Smooth muscle cell (in vitro differentiated cells): ENCODE measurements at regions not wholly inside any gene's neighbourhood (a gene's known extent, or its start where the extent isn't known, plus 50 kb on each side); places are given as distances from the start of the nearest gene placed in this dataset.

Experiments used
- DNase-seq: peaks from one replicate; lab custom pipeline; 2025; ENCODE audit not compliant: unreplicated experiment; lab: John Stamatoyannopoulos, UW
- H2AFZ ChIP-seq: fragments of 200-600 bp; sonication (generic); 2 replicates; pipeline ENCODE4 v1.6.0; 2016; ENCODE audit warnings: antibody characterized with exemption, low read depth, mild to moderate bottlenecking
- H3F3A ChIP-seq: fragments of 200-600 bp; sonication (generic); 2 replicates; pipeline ENCODE4 v1.6.0; 2017; ENCODE audit warnings: antibody characterized with exemption, low read depth
- H3K27ac ChIP-seq: fragments of 200-600 bp; sonication (generic); 2 replicates; pipeline ENCODE4 v1.5.1; 2016; ENCODE audit warnings: low read depth, mild to moderate bottlenecking
- H3K27me3 ChIP-seq: fragments of 200-600 bp; sonication (generic); 2 replicates; pipeline ENCODE4 v1.6.1; 2016; ENCODE audit warnings: low read depth, mild to moderate bottlenecking
- H3K36me3 ChIP-seq: fragments of 200-600 bp; sonication (generic); 2 replicates; pipeline ENCODE4 v1.5.1; 2016; ENCODE audit warnings: low read depth
- H3K4me1 ChIP-seq: fragments of 200-600 bp; sonication (generic); 2 replicates; pipeline ENCODE4 v1.5.1; 2016; ENCODE audit warnings: low read depth
- H3K4me2 ChIP-seq: fragments of 200-600 bp; sonication (generic); 2 replicates; pipeline ENCODE4 v1.6.0; 2016; ENCODE audit warnings: mild to moderate bottlenecking
- H3K4me3 ChIP-seq: fragments of 200-600 bp; sonication (generic); 2 replicates; pipeline ENCODE4 v1.5.1; 2016; ENCODE audit warnings: mild to moderate bottlenecking
- H3K79me2 ChIP-seq: fragments of 200-600 bp; sonication (generic); 2 replicates; pipeline ENCODE4 v1.6.0; 2016; ENCODE audit warnings: low read depth, mild to moderate bottlenecking
- H3K9ac ChIP-seq: fragments of 200-600 bp; sonication (generic); 2 replicates; pipeline ENCODE4 v1.6.0; 2016; ENCODE audit warnings: low read depth
- H3K9me3 ChIP-seq: fragments of 200-600 bp; sonication (generic); replicated peaks from 2 replicates; pipeline ENCODE4 v1.5.1; 2016; ENCODE audit warnings: low read depth
- H4K20me1 ChIP-seq: fragments of 200-600 bp; sonication (generic); 2 replicates; pipeline ENCODE4 v1.6.0; 2016; ENCODE audit warnings: low read depth
- WGBS: methylation state at CpG from one replicate; pipeline ENCODE4 v1.1.7; 2016; ENCODE audit warnings: low lambda C conversion rate; 5-methylcytosine and 5-hydroxymethylcytosine counted together
- TF ChIP-seq, protein P1 (sequence below): fragments of 200-600 bp; sonication (generic); IDR thresholded peaks from 2 replicates; pipeline ENCODE4 v1.5.1; 2017; ENCODE audit warnings: borderline replicate concordance, mild to moderate bottlenecking, antibody characterized with exemption; ENCODE audit not compliant: insufficient read depth, poor library complexity, severe bottlenecking

DNA sequence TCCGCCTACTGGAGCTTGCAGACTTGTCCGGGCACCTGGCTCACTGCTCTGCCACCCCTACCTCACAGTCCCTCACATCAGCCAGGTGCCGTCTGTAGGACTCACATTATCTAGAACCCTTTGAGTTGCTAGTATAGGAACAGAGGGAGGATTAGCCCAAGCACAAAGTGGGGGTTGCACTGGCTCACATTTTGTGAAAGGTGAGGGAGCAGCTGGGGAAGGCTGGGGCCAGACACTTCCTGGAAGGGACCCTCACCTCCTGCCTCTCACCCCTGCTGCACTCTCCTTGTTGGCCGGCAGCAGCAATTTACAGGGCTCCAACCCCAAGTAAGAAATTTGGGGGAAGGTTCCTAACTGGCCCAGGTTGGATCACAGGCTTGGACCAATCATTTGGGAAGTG lies 1031.6 kb downstream of the BCL11B start:
- WGBS = 89% methylated on average over 4 of the region's 4 CpGs
- H3F3A ChIP-seq = no peaks in the 10 kb centered on the region
- H3K27ac ChIP-seq = no peak overlapping the region
- H3K27me3 ChIP-seq = peaks cover 3% of the 10 kb centered on the region
- H3K4me3 ChIP-seq = no peak overlapping the region
- H3K79me2 ChIP-seq = no peaks in the 10 kb centered on the region
- no peaks in the 10 kb centered on the region for H4K20me1 ChIP-seq
- H2AFZ ChIP-seq = no peak overlapping the region
- H3K9ac ChIP-seq = no peak overlapping the region
- DNase-seq = no peak
- TF ChIP-seq, protein P1, sequence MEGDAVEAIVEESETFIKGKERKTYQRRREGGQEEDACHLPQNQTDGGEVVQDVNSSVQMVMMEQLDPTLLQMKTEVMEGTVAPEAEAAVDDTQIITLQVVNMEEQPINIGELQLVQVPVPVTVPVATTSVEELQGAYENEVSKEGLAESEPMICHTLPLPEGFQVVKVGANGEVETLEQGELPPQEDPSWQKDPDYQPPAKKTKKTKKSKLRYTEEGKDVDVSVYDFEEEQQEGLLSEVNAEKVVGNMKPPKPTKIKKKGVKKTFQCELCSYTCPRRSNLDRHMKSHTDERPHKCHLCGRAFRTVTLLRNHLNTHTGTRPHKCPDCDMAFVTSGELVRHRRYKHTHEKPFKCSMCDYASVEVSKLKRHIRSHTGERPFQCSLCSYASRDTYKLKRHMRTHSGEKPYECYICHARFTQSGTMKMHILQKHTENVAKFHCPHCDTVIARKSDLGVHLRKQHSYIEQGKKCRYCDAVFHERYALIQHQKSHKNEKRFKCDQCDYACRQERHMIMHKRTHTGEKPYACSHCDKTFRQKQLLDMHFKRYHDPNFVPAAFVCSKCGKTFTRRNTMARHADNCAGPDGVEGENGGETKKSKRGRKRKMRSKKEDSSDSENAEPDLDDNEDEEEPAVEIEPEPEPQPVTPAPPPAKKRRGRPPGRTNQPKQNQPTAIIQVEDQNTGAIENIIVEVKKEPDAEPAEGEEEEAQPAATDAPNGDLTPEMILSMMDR = no peak
- H3K4me2 ChIP-seq = no peak overlapping the region
- H3K4me1 ChIP-seq = no peaks in the 10 kb centered on the region
- no peaks in the 10 kb centered on the region for H3K36me3 ChIP-seq
- H3K9me3 ChIP-seq = no peaks in the 10 kb centered on the region

DNA sequence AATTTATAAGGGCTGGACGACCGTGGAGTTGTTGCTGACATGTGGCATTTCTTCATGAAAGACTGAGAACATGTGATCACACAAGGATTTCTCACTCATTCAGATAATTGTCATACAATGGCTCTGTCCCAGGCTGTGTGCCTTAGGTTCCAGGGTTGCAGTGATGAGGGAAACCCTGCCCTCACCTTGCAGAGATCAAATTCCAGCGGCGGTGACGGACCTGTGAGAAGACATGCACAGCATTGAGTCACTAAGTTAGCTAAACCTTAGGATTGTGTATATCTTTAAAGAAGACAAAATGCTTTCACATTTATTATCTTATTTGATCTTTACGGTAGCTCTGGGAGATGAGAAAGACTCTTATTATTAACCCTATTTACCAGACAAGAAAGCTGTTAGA lies 1029.1 kb downstream of the BCL11B start:
- Histone ChIP-seq H2AFZ (no peak overlapping the region), H3K79me2 (no peaks in the 10 kb centered on the region), H3K36me3 (no peaks in the 10 kb centered on the region), H4K20me1 (no peaks in the 10 kb centered on the region), H3K27ac (no peak overlapping the region), H3K4me2 (no peak overlapping the region), H3K27me3 (peaks cover 3% of the 10 kb centered on the region), H3F3A (no peaks in the 10 kb centered on the region), H3K4me1 (no peaks in the 10 kb centered on the region), H3K9ac (no peak overlapping the region), H3K4me3 (no peak overlapping the region), H3K9me3 (no peaks in the 10 kb centered on the region)
- 79% methylated on average over 6 of the region's 6 CpGs for WGBS
- TF ChIP-seq, protein P1 = no peak
- DNase-seq = no peak

DNA sequence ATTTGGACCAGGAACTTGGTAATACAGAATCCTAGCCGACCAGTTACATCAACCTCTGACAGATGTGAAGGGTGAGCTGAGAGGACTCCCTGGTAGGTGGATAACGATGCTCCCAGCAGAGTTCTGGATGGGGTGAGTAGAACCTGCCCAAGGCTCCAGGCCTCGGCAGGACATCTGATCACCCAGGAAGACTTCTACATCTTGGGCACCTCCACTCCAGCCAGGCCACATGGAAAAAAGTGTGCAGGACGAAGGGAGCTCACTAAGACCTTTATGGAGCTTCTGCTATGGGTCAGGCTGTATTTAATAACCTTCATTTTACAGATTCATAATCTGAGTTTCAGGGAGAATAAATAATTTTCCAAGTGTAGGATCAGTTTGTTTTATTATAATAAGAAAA lies 1028.7 kb downstream of the BCL11B start:
- no peak overlapping the region for H3K4me3 ChIP-seq
- H3K4me2 ChIP-seq = no peak overlapping the region
- TF ChIP-seq, protein P1 = no peak
- no peak overlapping the region for H2AFZ ChIP-seq
- H3K27ac ChIP-seq = no peak overlapping the region
- H3K9me3 ChIP-seq = no peaks in the 10 kb centered on the region
- no peaks in the 10 kb centered on the region for H3K4me1 ChIP-seq
- H3K9ac ChIP-seq = no peak overlapping the region
- H3F3A ChIP-seq = no peaks in the 10 kb centered on the region
- no peaks in the 10 kb centered on the region for H4K20me1 ChIP-seq
- peaks cover 3% of the 10 kb centered on the region for H3K27me3 ChIP-seq
- 87% methylated on average over 4 of the region's 4 CpGs for WGBS
- H3K36me3 ChIP-seq = no peaks in the 10 kb centered on the region
- no peaks in the 10 kb centered on the region for H3K79me2 ChIP-seq
- DNase-seq = no peak

DNA sequence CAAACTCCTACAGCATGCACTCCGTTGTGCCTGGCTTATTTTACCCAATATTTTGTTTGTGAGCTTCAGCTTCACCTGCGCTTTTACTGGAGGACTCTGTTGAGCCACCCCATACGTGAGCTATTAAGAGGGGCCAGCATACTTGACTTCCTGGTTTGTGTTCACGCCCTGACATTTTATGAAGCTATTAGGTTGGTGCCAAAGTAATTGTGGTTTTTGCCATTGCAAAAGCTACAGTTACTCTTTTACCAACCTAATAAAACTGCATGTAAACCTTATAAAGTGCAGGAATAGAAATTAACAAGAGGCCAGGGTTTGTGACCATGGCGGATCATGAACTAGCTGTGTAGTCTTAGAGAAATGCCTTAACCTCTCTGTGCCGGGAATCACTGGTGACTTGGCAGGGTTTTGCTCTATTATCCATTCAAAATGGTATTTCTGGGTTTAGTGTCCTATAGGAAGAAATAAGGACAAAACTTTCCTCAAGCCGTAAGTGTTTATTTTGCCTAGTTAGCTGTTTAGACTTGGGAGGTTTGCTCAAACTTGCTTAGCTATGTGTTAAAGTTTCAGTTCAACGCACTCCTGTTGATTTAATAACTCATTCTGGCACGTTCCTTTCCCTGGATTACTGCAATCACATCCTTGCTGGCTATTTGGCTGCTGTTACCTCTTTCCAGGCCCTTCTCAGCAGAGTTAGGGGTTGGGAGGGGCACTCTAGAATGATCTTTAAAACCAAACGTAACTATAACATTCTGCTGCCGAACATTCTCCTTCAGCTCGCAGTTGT lies 1027.6 kb downstream of the BCL11B start:
- WGBS = 90% methylated on average over 12 of the region's 12 CpGs
- Histone ChIP-seq H3K9ac (no peak overlapping the region), H3K27me3 (peaks cover 3% of the 10 kb centered on the region), H3K4me1 (no peaks in the 10 kb centered on the region), H3K27ac (no peak overlapping the region), H3F3A (no peaks in the 10 kb centered on the region), H4K20me1 (no peaks in the 10 kb centered on the region), H3K79me2 (no peaks in the 10 kb centered on the region), H3K36me3 (no peaks in the 10 kb centered on the region), H2AFZ (no peak overlapping the region), H3K9me3 (no peaks in the 10 kb centered on the region), H3K4me2 (no peak overlapping the region), H3K4me3 (no peak overlapping the region)
- DNase-seq = no peak
- TF ChIP-seq, protein P1 = no peak
